Calu3 (cell line): ENCODE measurements at regions not wholly inside any gene's neighbourhood (a gene's known extent, or its start where the extent isn't known, plus 50 kb on each side); places are given as distances from the start of the nearest gene placed in this dataset.

Experiments
- BruUV-seq: library from RNA; stranded (reverse); fragments of 400-500 nt; replicated peaks from 2 replicates; lab custom pipeline; 2021; lab: Mats Ljungman, UMichigan
- CTCF ChIA-PET: fragments of 300-600 bp; sonication (Branson Sonifier 250); formaldehyde crosslinking; loops from one replicate; lab custom pipeline; 2022; ENCODE audit warnings: antibody characterized with exemption; lab: Charles Lee
- DNase-seq: peaks from one replicate; pipeline ENCODE4 v3.0.0; 2022
- H3K27ac Mint-ChIP-seq: one replicate; pipeline ENCODE4 v1.8.0; 2022; ENCODE audit warnings: mixed read lengths; ENCODE audit not compliant: unreplicated experiment
- H3K27me3 Mint-ChIP-seq: one replicate; pipeline ENCODE4 v1.8.0; 2022; ENCODE audit warnings: mixed read lengths; ENCODE audit not compliant: unreplicated experiment
- H3K36me3 Mint-ChIP-seq: one replicate; pipeline ENCODE4 v1.8.0; 2022; ENCODE audit warnings: mild to moderate bottlenecking, moderate library complexity, mixed read lengths; ENCODE audit not compliant: insufficient read depth, unreplicated experiment
- H3K4me1 Mint-ChIP-seq: one replicate; pipeline ENCODE4 v1.8.0; 2022; ENCODE audit warnings: mild to moderate bottlenecking, low read depth, mixed read lengths; ENCODE audit not compliant: unreplicated experiment
- H3K4me3 Mint-ChIP-seq: one replicate; pipeline ENCODE4 v1.8.0; 2022; ENCODE audit warnings: mild to moderate bottlenecking, low read depth, moderate library complexity, mixed read lengths; ENCODE audit not compliant: unreplicated experiment
- H3K9me3 Mint-ChIP-seq: one replicate; pipeline ENCODE4 v1.8.0; 2022; ENCODE audit warnings: low read depth, mixed read lengths; ENCODE audit not compliant: unreplicated experiment
- CTCF ChIP-seq: fragments of 200-600 bp; IDR thresholded peaks from one replicate; pipeline ENCODE4 v1.8.0; 2022; ENCODE audit warnings: antibody characterized with exemption; ENCODE audit not compliant: unreplicated experiment
- intact Hi-C: fragments of 100-400 bp; cut with micrococcal nuclease; formaldehyde crosslinking; loops from one replicate; pipeline ENCODE4 v1.10.0; 2022; ENCODE audit not compliant: unreplicated experiment

DNA sequence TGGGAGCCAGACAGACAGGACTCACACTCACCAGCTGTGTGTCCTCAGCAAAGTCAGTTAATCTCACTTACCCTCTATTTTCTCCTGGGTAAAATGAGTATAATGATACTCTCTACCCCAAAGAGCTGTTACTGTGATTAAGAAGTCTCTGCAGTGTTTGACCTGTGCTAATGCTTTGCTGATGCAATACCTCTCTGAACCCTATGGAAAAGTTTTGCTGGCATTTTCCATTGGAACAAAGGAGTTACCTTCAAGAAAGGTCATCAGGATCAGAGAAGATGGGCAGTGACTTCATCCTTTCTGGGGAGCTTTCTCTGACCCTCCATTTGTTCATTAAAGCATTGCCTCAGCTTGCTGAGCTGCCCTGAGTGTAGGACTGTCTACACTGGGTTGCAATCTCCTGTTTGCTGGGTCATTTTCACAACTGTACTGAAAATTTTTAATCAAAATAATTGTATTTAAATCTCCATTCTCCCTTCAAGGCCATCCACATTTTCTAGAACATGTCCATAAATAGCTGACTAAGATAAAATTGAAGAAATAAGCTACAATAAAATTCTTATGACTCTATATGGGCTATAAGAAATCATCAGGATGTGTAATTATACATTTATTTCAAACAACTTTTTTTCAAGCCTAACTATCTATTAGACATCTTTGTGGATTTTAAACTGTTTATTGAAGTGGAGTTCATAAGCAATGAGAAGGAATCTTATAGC is 272.8 kb upstream of the CPEB2 start:
- CTCF ChIA-PET, result interaction anchor here (0.6 kb wide), 1 partner anchor 58 kb away, joined by 3 read pairs; no protein-coding TSS in a partner anchor
- Mint-ChIP-seq H3K4me3 (no peak overlapping the region), H3K27me3 (no peaks in the 10 kb centered on the region), H3K36me3 (peaks cover 4% of the 10 kb centered on the region), H3K27ac (no peak overlapping the region), H3K4me1 (peaks cover 17% of the 10 kb centered on the region), H3K9me3 (peaks cover 2% of the 10 kb centered on the region)
- no peak for DNase-seq
- no TSS peak for BruUV-seq
- no peak for TF ChIP-seq CTCF
- intact Hi-C loops, result loop anchor here (5.0 kb wide), 1 partner anchor 128 kb away; no protein-coding TSS in a partner anchor

DNA sequence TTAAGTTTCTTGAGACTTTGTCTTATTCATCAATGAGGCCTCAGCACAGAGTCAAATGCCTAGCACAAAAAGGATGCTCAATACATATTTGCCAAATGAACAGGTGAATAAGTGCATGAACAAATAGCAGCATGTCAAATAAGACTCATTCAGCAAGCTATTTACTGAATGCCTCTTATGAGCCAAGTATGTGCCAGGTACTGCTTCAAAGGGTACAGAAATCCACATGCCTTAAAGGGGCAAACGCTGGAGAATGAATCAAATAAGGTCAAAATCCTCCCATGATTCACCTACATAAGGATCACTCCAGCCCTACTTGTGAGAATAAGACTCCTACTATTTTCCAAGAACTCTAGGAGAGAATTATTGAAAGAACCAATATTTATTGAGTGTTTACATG is 260.2 kb upstream of the CPEB2 start:
- no peaks in the 10 kb centered on the region for H3K27me3 Mint-ChIP-seq
- H3K27ac Mint-ChIP-seq, result no peak overlapping the region
- peaks cover 10% of the 10 kb centered on the region for H3K4me1 Mint-ChIP-seq
- no peaks in the 10 kb centered on the region for H3K9me3 Mint-ChIP-seq
- H3K4me3 Mint-ChIP-seq, result no peak overlapping the region
- DNase-seq, result no peak
- CTCF ChIA-PET, result no interaction called here
- H3K36me3 Mint-ChIP-seq, result no peaks in the 10 kb centered on the region
- TF ChIP-seq CTCF, result no peak
- intact Hi-C loops, result no loop called here
- BruUV-seq, result no TSS peak

DNA sequence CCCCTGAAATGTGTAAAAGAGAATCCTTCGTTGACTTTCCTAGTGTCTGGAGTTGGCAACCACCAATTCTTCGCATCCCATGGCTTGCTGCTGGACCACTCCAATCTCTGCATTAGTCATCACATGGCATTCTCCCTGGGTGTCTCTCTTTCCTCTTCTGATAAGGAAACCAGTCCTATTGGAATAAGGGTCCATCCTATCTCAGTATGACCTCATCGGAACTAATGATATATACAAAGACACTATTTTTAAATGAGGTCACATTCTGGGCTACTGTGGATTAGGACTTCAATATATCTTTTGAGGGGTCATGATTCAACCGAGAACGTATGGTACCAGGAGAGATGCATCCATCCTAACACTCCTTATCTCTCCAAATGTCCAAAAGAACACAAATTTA is 259.1 kb upstream of the CPEB2 start:
- intact Hi-C loops, result no loop called here
- Mint-ChIP-seq H3K4me1 (peaks cover 6% of the 10 kb centered on the region), H3K4me3 (no peak overlapping the region), H3K27ac (no peak overlapping the region), H3K36me3 (no peaks in the 10 kb centered on the region), H3K9me3 (no peaks in the 10 kb centered on the region), H3K27me3 (peaks cover 2% of the 10 kb centered on the region)
- DNase-seq, result no peak
- no TSS peak for BruUV-seq
- TF ChIP-seq CTCF, result no peak
- CTCF ChIA-PET, result no interaction called here

DNA sequence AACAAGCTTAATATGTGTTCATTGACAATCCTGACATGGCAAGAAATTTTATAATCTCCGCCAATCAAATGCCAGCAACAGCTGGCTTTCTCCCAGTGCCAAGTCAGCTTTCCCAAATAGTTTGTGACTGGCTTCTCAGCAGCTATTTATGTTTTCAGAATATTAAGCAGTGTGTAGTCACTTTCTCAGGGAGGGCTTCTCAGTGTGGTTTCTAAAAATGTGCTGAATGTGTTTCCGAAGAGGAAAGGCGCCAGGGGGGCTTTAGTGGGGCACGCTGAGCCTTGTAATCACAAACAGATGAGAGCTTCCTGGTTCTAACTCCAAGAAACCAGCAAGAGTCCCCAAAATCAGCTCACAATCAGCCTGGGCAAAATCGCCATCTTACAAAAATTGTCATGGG is 258.7 kb upstream of the CPEB2 start:
- no peak for DNase-seq
- no TSS peak for BruUV-seq
- no peaks in the 10 kb centered on the region for H3K9me3 Mint-ChIP-seq
- no peak for TF ChIP-seq CTCF
- peaks cover 6% of the 10 kb centered on the region for H3K27me3 Mint-ChIP-seq
- H3K4me1 Mint-ChIP-seq, result peaks cover 1% of the 10 kb centered on the region
- intact Hi-C loops, result no loop called here
- H3K27ac Mint-ChIP-seq, result no peak overlapping the region
- no peaks in the 10 kb centered on the region for H3K36me3 Mint-ChIP-seq
- CTCF ChIA-PET, result no interaction called here
- no peak overlapping the region for H3K4me3 Mint-ChIP-seq
